HG03025 (cell line): ENCODE measurements at regions not wholly inside any gene's neighbourhood (a gene's known extent, or its start where the extent isn't known, plus 50 kb on each side); places are given as distances from the start of the nearest gene placed in this dataset.

Source experiments
- ATAC-seq: cut with Tn5 transposase; IDR thresholded peaks from one replicate; pipeline ENCODE4 v1.9.1; 2021; ENCODE audit warnings: mild to moderate bottlenecking, moderate library complexity; ENCODE audit not compliant: unreplicated experiment, low FRiP score

DNA sequence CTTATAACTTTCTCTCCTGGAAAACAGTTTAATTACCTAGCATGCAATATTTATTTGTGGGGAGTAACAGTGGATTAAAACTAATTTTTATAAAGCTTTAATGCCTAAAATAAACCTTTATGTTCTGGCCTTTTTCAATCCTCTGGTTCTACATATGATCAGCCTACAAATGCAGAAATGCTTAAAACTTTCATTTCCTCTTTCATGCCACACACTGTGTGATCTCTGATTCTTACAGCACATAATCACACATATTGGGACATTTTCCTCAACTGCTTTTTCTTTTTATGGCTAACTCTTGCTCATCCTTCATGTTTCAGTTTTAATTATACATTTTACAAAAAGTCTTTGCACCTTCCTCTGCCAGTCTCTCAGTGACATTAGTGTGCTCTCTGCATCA, 910.8 kb upstream of the SLITRK6 start:
- no peak for ATAC-seq

DNA sequence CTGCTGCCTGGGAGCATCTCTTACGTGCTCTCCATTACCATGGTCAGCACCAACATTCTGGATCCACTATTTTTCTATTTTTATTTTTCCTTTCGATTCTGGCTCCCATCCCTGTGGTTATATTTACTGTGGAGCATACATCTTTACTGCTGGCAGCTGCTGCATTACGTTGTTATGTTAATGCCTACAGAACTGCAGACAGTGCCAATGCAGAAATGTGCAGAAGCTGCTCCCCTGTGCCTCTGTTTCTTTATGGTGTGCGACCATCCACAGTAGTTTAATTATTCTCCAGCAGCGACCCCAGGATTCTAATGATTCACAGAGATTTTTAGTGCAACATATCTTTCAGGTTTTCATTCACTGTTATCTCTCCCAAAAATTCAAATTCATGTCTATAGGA, 911.7 kb upstream of the SLITRK6 start:
- ATAC-seq: no peak

DNA sequence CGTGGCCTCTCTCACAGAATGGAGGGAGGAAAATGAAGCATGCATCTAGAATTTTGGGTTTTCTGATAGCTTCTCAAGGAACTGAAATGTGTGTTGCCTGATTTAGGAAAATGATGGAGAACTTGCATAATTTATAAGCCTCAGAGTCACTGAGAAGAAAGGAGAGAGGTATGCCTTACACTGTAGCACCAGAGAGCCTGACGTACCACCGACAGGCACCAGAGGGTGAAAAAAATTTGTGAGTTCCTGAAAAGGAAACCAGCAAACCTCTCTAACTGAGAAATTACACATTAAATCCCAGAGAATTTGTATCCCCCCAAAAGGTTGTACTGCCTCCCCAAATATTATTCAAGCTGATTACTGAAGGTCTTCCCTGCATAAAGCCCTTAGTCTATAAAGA, 915.3 kb upstream of the SLITRK6 start:
- ATAC-seq: no peak

DNA sequence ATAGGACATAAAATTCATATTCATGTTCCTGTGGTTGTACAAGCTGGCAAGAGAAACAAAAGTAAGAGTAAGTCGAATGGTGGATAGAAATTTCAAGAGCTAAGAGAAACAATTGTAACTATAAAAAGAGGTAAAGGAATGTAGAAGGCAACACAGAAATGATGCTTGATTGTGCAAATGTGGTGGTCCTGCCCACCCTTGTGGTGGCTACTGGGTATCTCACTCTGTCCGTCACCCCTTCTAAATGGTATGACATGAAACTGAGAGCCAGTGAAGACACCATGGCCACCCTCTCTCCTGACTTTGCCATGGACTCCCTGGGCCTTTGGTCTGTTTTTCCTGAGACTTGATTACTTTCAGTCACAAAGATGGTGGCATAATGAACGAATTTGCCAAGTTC, 925.9 kb upstream of the SLITRK6 start:
- ATAC-seq: no peak

DNA sequence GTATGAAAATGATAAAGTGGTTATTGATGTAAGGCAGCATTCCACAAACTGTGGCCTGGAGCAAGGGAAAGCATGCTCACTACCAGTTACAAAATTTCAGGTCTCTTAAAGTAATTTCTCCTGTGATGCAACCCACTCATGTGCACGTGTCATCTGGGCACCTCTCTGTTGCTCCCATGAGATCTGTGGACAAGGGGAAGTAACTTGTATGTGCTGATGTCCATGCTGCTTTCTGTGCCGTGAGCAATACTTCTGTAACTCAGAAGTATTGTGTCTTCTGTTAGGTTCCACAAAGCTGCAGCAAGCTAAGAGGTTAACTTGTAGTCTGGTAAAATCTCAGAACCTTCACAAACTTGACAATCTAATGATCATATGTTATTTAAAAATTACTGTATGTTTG, 930.0 kb upstream of the SLITRK6 start:
- ATAC-seq: no peak

DNA sequence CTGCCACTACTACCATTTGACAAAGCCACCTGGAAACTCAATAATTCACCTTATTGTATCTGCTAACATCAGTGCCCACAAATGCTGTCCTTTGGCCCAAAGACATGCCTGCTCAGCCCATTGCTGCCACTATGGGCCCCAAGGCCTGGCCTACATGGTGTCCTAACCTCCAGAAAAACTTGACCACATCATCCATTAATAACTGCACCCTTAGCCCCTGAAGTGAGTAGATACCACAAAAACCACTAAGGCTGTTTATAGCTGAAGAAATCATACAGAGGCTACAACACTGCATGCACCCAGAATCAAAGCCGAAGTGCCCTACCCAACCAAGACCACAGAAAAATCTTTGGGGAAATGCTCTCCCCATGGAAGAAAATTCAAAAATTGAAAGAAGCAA, 932.8 kb upstream of the SLITRK6 start:
- no peak for ATAC-seq

DNA sequence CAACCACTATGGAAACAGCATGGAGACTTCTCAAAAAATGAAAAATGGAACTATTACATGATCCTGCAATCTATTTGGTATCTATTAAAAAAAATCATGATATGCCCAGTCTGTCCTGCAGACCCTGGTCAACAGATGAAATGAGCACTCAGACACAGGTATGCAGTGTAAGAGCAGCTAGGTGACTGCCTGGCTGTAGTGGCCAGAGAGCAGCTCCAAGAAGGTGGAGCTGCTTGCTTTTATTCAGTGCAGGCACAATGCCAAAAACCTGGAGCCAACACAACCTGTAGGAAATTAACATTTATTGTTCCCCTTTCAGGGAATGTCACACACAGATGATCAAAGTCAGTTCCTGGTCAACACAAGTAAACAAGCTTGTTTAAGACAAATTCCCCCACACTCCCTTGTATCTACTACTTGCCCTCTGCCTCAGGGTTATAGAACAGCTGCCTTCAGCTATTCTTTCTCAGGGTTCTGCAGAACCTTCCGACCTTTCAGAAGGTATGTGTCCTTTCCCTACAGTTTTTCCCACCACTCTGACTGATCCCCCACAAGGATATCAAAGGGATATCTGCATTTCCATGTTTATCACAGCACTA, 933.7 kb upstream of the SLITRK5 start:
- ATAC-seq: no peak

DNA sequence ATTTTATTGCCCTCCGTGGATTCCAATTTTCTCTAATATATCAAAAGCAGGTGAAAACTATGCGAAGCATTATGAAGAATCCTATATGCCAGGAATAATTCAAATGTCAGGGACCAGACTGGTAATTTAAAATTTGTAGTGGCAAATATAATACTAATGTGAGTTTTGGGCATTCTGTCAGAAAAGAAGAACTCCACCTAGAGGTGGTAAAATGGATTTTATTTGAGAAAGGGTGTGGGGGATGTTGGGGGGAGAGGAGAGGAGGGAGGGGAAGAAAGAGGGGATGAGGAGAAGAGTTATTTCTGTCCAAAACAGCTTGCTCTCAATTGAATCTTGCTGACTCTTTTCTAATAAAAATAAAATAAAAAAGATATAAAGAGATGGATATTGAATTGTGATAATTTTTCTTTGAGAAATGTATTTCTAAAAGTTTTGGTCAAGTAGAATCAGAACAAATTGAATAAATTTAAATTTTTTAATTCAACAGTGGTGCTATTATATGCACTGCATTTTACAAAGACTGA, 929.3 kb upstream of the SLITRK5 start:
- no peak for ATAC-seq

DNA sequence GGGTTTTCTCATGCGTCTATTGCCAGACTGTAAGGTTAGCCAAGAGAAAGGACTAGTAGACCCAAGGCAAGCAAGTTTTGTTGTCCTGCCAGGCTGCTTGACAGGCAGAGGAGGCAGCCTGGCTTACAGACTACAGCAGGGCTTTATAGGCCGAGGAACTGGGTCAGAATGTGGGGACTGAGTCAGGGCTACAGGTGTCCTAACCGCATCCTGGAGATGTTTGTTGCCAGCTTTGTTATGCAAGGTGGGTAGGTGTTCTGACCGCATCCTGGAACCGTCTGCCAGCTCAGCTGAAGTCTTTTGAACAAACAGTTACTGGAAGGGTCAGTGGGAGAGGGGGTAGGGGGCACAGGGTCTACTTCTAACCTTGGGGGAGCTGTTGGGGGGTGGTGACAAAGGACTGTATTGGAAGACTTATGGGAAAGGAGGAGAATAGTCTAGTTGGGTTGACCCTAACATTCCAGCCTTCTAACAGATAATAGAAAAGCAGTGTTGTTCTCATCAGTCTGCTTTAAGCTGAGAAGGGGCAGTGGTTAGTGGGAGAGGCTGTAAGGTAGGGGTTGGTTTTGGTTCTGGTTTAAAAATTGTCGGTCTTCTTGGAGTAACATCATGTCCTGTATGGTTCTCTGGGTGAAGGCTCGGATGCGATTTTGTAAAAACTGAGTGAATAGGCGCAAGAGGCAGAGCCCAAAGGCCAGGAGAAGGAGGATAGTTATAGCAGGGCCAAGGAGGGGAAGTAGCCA, 913.8 kb upstream of the SLITRK5 start:
- no peak for ATAC-seq

DNA sequence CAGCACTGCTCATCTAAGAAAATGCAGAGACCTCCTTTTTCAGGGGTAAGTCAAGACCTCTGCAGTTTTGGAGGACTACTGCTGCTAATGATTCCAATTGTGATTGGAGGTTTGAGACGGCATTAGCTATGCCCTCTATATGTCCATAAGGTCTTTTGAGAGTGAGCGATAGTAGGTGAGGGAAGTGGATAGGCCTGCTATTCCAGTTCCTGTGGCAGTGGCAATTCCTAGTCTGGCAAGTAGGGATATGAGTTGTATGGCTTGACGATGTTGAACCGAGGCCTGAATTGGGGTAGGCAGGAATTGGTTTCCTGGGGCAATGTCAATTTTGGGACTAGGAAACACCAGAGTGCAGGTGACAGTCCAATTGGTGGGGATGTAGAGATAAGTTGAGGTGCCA, 913.1 kb upstream of the SLITRK5 start:
- ATAC-seq: no peak

DNA sequence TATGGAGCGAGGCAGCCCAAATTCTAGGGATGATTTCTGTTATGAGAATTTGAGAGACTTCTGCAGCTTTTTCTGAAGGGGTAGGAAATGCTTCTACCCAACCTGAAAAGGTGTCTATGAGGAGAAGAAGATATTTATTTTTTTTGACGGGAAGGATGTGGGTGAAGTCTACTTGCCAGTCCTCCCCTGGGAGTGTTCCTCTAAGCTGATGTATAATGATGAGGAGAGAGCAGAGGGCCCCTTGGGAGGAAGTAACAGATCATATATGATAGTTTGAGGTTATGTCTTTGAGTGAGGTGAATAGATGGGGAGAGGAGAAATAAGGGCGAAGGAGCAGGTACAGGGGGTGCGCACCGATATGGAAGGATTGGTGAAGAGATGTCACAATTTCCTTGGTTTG, 910.6 kb upstream of the SLITRK5 start:
- ATAC-seq: no peak

DNA sequence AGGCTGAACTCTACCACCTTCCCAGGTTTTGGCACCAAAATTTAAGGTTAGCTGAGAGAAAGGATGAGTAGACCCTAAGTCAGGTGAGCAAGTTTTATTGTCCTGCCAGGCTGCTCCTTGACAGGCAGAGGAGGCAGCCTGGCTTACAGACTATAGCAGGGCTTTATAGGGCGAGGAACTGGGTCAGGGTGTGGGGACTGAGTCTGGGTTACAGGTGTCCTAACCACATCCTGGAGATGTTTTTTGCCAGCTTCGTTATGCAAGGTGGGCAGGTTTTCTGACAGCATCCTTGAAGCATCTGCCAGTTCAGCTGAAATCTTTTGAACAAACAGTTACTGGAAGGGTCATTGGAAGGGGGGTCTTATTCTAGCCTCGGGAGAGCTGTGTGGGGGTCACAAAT, 905.7 kb upstream of the SLITRK5 start:
- no peak for ATAC-seq

DNA sequence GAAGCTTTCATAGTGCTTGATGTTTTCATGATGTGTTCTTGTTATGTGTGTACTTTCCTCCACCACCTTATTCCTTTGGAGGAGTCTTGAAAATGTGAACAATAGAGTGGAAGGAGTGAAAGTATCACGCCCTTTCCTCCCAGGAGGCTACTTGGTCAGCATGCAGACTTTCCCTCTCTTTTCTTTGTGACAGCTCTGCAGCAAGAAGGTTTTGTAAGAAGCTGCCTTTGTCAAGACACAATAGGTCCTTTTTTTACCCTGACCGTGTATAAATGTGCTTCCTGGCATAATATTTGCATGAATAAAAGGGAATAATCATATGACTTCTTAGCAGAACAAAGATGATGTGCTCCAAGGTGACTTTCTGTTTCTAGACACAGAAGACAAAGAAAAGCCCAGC, 882.6 kb upstream of the SLITRK5 start:
- no peak for ATAC-seq

DNA sequence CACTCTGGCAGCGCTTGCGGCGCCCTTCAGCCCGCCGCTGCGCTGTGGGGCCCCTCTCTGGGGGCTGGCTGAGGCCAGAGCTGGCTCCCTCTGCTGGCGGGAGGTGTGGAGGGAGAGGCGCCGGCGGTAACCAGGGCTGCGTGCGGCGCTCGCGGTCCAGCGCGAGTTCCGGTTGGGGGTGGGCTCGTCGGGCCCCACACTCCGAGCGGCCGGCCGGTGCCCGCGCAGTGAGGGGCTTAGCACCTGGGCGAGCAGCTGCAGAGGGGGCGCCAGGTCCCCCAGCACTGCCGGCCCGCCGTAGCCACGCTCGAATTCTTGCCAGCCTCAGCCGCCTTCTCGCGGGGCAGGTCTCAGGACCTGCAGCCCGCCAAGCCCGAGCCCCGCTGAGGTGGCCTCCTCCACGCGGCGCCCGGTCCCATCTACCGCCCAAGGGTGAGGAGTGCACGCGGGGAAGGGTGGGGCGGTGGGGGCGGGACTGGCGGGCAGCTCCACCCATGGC, 879.0 kb upstream of the SLITRK5 start:
- ATAC-seq: no peak

DNA sequence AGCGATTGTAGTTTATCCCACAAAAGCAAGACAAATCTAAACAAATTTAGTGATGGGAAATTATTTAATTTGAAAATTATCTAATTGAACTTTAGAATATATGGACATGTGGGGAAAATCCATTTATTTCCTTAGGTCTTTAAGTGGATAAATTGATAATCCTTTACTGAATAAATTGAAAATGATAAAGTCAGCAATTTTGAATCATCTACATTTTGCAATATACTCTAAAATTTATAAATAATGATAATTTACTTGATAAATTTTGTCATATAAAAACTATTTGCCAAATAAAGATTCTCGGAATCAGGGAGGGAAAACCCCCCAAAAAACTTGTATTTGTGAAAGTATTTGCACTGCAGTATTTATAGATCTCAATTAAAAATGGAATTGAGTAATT, 875.3 kb upstream of the SLITRK5 start:
- no peak for ATAC-seq

DNA sequence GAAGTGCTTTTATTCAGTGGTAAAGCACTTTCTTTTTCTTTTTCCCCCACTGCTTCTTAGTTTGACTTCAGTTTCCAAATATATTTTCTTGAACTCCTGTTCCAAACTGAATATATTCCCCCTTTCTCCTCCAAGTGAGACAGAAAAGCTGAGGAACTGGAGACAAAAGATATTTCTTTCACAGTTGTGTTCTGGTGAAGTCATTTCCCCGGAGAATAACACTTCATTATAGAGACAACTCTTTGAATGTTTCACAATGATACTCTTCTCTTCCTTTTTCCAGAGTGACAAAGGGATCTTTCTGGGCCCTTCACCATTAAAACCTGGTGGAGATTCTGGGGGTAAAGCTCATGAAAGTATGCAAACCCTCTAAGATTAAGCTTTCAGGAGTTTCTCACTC, 860.8 kb upstream of the SLITRK5 start:
- ATAC-seq: no peak

DNA sequence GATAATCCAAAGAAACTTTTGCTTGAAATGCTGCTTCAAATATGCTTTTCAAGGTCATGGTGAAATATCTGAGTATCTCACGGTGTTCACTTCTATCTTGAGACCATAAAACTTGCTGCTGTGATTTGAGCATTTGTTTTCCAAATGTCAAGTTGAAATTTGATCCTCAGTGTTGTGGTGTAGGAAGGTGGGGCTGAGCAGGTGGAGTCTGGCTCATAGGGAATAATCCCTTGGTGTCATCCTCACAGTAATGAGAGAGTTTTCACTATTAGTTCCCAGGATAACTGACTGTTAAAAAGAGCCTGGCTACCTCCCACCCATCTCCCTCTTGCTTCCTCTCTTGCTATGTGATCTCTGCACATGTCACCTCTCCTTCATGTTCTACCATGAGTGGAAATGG, 858.0 kb upstream of the SLITRK5 start:
- no peak for ATAC-seq

DNA sequence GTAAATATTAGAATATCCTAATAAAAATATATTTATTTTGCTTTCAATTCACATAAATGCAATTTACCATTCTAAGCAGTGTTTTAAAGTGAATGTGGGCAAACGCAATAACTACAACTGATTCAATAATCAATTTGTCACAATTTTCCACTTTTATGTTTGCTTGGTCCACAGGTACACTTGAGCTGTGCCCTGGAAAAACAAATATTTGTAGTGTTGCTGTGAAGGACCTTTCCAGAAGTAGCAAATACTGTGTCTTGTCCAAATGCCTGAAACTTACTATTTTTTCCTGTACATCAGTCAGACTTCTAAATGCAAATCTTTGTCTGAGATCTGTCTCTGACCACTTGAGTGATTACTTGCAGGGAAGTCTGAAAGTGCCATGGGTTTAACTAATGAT, 845.8 kb upstream of the SLITRK5 start:
- no peak for ATAC-seq

DNA sequence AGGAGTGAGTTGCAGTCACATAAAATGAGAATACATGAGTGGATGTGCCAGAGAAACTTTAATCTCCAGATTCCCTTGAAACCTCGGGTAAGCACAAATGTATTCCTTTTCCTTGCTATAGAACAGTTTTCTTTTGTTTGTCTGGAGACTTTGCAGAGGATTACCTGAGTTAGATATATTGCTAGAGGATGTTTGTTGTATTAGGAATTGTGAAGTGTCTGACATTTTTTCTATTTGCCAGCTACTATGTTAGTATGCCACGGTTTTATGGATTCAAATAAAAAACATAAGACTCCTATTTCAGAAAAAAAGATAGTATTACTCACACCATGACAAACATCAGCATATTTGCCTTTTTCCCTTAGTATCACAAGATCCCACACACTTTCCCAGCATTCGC, 844.9 kb upstream of the SLITRK5 start:
- ATAC-seq: no peak

DNA sequence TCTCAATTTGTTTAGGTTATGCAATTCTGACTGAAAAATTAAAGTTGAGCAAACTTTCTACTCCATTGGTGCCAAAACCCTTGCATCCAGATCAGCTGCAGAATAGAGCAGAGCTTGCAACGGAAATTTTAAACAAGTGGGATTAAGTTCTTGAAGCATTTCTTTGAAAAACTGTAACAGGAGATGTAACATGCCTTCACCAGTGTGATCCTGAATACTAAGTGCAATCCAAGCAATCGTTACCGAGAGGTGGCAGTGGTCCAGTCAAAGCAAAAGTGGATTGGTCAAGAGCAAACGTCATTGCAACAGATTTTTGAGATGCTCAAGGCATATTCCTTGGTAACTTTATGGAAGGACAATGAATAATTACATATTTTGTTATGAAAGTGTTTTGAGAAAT, 841.1 kb upstream of the SLITRK5 start:
- no peak for ATAC-seq

DNA sequence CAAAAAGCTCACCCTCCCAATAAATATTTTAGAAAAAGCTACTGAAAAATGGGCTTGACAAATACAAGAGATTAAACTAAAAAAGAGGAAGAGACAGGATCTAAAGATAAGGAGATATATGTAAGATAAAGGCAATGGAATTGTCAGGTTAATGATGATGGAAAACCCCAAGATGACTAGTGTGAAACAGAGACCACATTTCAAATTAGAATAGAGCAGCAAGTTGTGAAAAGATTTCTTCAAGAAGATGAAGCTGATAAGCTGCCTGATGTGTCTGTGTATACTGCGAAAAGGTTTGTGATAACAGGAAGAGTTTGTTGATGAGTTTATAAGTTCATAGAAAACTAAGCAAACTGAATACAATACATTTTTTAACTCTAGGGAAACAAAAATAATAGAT, 840.1 kb upstream of the SLITRK5 start:
- no peak for ATAC-seq

DNA sequence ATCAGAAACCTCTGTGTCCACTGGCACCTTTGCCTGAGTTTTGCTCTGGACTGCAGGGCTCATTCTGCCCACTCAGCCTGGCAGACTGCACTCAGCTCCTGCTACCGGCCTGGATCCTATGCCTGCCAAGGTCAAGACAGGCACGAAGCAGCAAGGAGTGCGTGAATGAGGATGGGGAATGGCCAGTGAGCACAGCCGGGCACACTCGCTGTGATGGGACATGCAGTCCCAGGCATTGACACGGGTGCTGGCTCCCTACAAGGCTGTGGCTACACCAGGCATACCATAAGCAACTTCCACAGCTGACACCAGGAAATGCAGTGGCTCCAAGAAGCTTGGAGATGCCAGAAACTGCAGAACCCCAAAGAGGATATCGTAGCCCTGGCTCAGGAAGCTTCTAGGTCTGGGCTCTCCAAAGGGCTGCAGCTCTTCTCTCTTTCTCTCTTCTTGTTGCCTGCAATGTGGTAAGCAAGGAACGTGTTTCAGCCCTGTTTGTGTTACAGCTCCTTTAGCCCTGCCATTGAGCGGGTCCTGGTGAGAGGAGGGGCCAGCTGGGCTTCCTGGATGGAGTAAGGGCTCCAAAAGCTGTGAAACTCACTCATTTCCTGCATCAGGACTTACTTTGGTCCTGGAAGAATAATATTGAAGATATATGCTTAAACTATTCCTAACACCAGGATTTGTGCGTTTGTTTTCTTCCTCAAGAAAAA, 832.6 kb upstream of the SLITRK5 start:
- no peak for ATAC-seq
